DMS153 treated with DMSO at 0.1 percent for 48 hours (cell line): ENCODE measurements at regions not wholly inside any gene's neighbourhood (a gene's known extent, or its start where the extent isn't known, plus 50 kb on each side); places are given as distances from the start of the nearest gene placed in this dataset.

Experiments
- DNase-seq: peaks from one replicate; lab custom pipeline; 2025; ENCODE audit not compliant: unreplicated experiment; lab: John Stamatoyannopoulos, UW

DNA sequence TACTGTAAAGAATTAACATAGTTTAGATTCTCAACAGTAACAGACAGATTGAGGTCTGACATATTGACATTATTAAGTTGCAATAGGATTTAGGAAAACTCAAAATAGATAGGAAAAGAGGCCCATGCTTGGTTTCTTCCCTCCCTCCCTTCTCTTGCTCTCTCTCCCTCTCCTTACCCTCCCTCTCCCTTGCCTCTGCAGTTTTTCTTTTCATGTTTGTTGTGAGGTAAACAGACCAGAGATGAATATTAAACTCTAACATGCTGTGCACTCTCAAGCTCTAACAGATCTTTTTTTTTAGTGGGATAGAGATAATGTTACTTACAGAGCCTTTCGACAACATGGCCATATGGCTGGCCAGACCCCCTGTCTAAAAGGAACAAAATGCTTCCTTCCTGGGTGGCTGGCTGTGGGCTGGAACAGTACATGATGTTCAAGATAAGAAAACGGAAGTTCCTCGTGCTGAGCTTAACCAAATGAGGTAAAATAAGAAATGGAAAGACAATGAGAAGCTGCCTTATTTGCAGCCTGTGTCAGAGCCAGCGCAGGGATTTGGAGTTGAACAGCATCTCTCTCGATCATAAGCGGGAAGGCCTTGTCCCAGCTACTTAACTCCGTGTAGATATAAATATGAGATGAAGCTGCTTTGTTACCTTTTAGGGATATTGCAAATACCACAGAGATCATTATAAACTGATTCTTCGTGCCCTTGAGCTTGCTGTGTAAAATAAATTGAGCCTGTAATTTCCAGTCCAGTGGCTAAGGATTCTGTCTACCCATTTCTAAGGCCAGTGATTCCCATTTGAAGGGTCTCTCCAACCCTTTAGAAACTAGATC lies 391.9 kb upstream of the NPVF start:
- no peak for DNase-seq

DNA sequence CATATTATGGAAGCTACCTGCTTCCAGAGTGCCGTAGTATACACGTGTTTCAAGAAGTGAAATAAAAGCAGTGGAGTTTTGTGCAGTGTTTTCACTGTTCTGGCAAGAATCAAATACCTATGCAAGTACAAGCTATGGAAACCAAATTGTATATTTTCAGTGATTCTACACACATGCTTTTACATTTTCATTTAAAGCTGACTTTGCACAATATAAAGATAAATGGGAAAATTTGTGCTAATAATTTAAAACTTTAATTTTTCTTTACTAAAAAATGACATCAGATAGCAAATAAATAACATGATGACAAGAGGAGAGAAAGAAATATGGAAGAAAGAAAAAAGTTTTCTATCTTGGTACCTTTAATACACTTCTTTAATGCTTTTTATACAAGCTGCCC lies 393.7 kb upstream of the NPVF start:
- DNase-seq: no peak

DNA sequence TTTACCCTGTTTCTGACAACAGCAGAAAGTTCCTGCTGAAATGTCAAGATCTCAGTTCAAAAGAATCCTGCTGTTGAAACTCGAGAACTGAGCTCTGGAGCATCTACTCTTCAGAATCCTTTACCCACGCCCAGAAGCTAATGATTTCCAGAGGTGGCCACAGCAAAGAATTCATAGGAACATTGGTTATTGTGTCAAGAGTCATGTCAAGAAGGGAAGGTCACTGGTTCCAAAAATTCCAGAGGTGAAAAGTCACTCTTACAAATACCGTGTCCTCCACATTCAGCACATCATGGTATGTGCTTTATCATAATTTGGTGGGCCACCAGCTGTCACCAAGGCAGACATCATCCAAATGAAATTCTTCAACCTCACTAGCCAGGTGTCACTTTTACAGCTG lies 394.4 kb upstream of the NPVF start:
- DNase-seq: no peak

DNA sequence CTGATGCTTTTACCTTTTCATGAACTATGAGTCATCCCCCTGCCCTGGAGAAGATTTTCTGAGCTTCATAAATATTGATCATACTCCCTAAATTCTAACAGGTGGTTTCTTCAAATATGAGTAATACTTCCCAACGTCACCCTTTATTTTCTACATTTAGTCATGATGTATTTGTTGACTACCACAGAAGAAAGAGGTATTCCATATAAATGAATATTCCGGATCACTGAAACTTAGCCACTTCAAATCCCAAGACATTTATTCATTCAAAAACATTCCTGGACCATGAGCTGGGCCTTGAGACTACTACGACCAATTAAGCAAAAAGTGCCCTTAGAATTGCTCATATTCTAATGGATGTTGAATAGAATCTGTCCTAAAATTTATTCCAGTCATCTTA lies 395.8 kb upstream of the NPVF start:
- no peak for DNase-seq

DNA sequence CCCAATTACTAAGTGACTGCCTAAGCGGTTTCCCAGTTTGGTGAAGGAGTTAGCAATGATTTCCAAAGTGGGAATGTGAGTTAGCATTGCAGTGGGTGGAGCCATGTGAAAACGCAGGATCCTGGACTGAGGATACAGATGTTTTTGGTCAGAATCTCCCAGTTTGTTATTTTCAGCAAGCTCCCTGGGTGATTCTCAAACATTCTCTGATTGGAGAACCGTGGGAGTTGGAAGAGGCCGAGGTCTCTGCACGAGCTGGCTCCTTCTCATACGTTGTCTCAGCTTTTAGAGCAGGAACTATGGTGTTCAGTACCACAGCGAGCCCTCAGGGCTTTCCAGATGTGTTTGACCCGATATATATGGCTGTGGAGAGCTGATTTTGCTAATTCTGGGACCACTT lies 396.5 kb upstream of the NPVF start:
- no peak for DNase-seq

DNA sequence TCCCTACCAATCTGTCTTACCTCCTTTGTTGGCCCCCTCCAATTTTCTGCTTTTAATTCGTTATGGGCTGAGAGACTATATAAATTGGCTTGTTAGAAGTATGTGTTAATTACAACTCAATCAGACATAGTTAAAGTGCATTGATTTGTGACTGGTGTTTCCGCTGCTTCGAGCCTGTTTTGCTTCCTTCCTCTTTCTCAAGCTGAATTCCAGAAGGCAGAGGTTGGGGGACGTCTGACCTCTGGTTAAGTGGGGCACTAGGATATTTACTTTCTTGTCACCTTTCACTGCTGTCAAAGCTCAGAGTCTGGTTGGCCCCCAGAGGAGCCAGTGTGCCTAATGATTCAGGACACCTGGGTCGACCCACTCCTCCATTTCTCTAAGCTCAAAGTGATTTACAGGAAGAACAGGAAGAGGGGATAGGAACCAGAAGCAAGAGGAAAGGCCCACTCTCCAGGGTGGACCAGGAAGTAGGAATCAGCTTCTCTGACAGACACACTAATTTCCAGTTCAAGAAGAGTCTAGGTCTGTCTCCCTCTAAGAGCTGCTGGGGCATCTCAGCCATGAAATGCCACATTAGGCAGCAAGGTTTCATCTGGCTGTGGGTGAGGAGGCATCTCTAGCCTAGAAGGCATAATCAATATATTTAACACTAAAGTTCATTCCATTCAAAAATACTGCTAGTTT lies 397.2 kb upstream of the NPVF start:
- DNase-seq: no peak

DNA sequence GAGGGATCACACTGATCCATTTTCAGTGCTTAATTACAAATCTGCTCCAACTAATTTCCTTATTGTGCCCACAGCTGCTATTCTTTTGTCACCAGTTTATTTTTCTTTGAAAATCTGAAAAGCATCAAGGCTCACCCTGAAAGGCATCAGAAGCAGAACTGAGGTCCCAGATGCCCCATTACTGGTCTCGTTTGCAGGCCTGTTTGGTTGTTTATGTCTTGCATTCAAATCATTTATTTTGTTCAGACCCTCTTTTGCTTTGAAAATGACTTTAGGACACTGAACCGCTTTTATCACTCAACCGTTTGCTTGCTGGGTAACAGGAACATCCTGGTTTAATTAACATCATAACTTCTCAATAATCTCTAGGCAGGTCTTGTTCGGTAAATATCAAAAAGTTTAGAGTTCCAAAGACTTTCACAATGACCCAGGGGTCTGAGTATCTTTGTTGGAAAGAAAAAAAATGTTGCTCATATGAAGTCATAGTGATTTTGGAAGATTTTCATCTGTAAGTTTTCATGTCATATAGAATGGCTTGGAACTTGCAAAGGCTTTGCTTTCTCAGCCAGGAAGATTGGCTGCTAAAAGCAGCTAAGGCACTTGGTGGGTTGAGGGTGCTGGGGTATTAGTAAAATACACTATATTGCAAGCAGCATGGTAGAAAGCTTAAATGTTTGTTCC lies 398.3 kb upstream of the NPVF start:
- DNase-seq: no peak

DNA sequence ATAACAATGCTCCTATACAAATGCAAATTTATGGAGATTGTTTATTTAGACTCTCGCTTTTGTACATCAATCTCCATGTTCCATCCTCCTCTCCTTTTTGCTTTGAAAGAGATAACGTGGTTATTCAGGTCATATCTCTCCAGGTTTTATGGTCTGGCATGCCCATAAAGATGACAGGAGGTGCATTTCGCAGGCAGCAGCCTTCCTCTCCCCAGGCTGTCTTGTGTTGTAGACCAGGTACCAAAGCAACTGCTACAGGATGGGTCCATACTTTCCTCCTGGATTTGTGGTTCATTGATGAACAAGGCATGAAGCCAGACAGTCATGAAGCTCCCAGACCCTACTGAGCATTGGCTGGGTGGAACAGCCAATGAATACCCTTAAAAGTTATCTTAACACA lies 400.2 kb upstream of the NPVF start:
- DNase-seq: no peak

DNA sequence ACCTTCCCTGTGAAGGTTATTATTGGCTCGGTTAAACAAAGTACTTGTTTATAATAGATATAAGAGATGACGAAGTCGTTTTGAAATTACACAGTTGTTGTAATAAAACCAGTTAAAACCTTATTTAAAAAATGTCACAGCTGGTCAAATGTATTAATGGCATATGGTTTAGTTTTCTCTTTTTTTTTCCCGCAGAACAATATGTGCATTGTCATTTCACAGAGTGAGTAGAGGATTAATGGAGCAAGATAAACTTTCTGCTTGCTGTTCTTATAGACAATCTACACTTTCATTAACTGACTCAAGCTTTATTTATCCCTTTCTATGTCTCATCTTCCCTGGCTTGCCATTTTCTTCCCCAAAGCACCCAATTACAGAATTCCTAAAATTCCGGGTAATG lies 404.3 kb upstream of the NPVF start:
- no peak for DNase-seq

DNA sequence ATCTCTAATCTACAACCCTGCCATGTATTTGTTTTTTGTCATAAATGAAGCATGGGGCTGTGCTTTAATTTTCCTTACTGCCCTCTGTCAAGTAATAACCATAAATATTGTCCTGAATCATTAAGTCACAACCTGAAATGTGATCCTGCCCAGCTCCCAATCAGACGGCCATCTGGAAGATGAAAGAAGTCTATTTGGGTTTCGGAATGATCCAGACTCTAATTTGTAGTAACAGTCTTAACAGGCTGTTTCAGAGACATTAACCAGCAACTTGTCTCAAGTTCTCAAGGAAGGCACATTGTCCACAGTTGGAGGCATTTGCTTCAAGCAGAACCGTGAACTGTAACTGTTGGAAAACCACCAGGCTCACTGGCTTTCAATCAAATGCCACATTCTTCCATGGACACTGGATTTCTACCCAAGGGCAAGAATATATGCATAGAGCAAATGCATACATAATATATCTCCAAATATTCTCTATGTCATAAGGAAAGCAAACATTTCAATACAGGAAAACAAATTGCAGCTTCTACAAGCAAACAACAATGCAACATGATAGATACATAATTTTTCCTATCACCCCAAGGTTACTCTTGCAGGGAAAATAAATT lies 405.2 kb upstream of the NPVF start:
- DNase-seq: no peak

DNA sequence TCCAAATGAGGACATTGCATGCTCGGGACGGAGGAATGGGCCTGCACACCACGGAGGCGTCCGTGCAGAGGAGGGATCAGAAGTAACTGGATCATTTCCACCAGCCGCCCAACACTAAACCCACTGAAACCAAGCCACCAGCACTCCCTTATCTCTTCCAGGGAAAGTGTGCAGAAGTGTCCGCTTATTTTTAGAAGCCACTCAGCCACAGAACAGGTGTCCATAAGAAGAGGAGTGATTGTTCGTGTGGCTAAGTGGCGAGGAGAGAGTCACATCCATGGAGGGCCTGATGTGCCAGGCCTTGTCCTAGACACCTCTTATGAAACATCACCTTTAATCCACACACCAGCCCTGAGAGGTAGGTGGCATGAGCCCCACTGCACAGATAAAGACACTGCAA lies 407.9 kb upstream of the NPVF start:
- DNase-seq: no peak

DNA sequence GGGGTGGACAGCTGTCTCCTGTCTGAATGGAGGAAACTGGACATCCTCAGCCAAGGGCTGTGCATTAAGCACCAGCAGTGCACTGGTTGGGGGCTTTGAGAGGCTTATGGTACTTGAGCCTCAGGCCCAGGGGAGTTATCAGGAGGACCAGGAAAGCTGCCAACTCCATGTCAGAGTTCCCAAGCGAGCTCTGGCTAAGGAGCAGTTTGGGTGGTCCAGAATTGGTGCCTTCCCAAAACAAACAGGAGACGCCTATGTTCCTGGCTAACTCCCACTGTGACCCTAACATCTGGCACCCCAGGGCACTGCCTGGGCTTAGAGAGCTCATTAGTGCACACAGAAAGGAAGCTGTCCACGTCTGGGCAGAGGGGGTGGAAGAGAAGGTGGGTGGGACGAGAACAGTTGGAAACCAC lies 408.6 kb upstream of the NPVF start:
- DNase-seq: no peak

DNA sequence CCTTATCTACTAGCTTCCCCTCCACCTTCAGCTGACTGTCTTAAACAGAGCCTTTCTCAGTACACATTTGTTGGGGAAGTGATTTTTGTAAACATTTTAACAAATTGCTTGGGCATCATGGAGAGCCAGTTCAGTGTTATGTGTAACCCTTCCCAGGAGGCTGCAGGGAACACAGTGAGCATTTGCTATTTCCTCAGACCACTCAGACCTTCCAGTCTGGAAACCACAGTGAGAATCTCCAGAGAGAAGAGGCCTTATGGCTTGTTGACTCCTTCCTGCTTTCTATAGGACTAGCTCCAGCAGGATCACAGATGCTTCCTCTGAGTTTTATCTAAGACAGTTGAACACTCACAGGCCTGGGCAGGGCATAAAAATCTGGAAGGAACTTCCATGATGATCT lies 409.8 kb upstream of the NPVF start:
- DNase-seq: no peak

DNA sequence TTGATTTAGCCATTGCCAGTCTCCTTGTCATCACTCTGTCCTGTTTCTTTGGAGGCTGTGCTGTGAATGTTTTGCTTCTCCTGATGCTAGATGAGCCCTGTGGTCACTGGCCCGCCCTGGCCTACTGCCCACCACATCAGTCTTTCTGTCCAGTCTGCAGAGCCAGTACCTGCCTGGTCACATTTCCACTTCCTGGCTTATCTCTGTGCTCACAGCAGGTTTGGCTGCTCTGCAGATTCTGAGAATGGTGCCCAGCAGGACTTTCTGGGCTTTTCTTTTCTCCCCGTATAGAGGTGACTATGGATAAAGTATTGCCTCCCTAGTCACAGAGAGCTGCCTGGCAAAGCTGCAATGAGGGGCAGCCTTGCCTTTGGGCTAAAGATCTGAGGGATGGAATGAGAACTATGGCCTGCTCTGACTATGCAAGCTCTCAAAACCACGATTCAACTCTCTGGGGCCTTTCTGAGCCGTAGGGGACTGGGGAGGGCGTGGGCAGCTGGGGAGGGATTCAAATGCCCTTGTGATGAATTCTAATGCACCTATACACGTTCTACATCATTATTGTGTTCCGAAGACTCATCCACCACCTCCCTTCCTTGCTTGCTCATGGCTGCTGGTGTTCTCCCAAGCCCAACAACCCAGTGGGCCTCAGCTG lies 410.4 kb upstream of the NPVF start:
- DNase-seq: no peak

DNA sequence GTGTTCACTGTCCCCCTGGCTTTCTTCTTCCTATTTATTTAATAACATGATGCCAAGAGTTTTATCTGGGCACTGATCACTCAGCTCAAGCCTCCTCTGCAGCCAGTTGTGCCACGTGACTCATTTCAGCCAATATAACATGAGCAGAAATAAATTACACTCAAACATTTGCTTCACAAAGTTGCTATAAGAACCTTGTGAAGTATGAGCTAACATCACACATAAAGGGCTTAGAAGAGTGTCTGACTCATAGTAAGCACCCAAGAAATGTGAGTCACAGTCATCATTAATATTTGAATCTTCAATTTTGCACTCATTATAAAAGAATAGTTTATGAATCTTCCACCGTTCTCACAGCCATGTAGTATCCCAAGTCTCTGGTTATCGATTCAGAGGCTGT lies 414.6 kb upstream of the NPVF start:
- no peak for DNase-seq

DNA sequence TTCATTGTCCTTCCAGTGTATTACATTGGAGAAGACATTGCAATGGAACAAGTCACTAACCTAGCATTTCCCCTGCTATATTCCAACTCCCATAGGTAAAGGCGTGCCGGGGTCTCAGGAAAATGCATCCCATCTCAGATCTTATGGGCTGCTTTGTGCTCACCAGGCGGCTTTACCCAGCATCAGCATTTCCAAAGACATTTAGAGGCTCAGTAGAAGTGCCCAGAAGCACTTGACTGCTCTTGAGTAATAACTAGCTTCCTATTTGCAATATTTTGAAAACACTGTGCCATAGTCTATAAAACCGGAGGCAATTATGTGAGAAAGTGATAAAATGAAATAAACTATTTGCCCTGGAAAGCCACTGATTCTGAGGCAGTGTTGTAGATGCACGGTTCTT lies 415.0 kb upstream of the NPVF start:
- no peak for DNase-seq

DNA sequence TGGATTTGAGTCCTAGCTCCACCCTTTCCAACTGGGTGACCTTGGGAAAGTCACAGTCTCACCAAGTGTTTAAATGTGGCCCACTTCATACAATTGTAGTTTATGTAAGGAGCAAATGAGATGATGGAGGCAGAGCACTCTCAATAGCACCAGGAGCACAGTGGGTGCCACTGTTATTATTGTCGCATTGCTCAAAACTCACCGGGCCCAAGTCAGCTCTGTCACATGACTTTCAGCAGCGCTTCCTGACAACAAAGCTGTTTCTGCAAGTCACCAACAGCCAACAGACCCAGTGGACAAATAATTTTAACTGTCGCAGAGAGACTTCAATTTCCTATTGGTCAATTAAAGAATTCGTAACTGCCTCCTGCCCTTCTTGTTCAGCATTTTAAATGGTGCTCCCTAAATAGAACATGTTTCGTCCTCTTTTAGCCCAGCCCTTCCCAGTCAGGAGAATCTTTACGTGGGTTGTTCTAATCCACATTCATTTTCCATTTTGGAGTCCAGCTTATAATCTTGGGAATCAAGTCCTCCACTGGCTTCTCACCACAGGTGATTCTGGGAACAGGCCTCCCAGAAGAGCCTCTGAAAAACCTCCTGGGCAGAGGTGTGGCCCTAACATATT lies 415.6 kb upstream of the NPVF start:
- DNase-seq: no peak

DNA sequence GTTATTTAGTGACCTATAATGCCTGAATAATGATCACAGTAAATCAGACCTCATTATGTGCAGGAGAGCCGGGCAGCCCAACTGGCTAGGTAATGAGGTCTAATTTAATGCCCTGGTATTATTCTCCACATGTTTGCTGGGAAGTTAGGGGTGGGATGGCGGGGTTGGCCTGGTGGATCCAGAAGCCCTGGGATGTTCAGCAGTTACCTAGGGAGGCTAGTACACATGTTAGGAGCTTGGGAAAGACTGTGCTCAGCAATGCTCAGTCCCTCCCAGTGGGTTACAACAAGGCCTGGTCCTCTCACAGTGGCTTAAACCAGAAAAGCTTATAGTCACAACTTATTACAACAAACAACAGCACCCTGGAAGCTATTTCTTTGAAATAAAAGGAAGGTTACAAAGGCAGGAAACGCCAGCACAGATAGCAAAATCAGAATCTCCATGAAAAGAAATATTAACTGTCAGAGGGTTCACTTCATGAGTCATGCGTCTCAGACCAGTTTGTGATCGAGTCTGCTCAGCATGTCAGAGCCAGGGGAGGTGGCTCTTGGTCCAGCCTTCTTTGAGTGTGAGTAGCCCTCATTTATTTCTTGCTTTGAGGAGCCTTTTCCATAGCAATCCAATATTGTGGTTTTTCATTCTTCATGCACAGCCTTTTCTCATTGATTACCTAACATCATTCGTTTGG lies 418.6 kb upstream of the NPVF start:
- no peak for DNase-seq

DNA sequence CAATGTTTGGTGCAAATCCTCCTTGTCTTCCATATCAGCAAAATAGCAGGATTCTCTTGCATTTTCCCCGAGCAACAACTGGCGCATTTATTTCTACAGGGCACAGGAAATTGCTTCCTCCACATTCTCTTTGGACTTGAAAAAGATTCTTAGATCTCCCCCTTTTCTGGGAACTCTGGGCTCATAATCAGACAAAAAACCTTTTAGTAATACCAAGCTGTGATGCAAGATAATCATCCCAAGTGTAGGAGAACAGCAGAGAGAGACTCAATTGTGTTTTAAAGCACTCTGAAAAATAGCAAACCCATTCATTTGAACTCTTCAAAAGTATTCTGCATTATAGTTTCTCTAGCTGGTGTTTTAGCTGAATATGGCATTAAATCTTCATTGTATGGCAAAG lies 419.6 kb upstream of the NPVF start:
- DNase-seq: no peak

DNA sequence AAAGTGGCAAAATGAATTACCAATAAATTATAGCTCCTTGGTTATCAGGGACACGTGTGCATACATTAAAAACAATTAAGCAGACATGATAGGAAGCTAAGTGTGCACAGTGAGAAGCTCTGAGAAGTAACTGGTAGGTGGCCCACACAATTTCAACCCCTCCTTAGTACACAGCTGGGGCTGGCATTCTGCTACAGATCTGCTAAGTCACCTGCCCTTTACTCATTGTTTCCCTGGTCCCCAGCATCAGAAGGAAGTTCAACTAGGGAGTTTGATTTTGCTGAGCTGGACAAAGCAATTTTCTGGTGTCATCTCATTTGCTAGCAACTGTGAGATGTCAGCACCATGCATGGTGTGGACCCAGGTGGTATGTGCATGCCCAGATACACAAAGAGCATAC lies 424.1 kb upstream of the NPVF start:
- no peak for DNase-seq
